ENCODE measurements at regions not wholly inside any gene's neighbourhood (a gene's known extent, or its start where the extent isn't known, plus 50 kb on each side); places are given as distances from the start of the nearest gene placed in this dataset.
"Not testable (repeated sequence)": the region's sequence is repeated elsewhere in the genome, so short reads cannot be mapped to it uniquely, and the experiment has no call there.

DNA sequence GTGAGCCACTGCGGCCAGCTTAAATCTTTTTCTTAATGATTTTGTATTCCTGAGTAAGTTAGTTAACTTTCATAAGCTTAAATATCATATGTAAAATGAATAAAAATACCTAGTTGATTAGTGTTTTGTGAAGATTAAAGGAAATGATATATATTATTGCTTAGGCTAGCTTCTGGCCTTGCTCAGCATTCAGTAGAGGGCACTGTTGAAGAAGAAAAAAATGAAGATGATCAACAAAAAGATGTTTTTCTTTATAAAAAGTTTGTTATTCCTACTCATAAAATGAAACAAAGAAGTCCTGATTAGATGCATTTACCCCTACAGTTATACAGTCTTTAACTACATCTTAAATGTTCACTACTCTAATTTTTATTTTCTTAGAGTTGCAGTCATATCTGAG lies 797.7 kb downstream of the RAPGEF2 start:
- intact Hi-C loops (cut with micrococcal nuclease): no loop called here
- no peaks in the 10 kb centered on the region for H3K4me1 Mint-ChIP-seq (ENCODE audit: low read depth)
- peaks cover 7% of the 10 kb centered on the region for H3K9me3 Mint-ChIP-seq
- no peak overlapping the region for H3K4me3 Mint-ChIP-seq
- DNase-seq (ENCODE audit: low spot score): no peak
- H3K27me3 Mint-ChIP-seq (ENCODE audit: insufficient read depth): no peaks in the 10 kb centered on the region
- no peaks in the 10 kb centered on the region for H3K36me3 Mint-ChIP-seq (ENCODE audit: low read depth)
- H3K27ac Mint-ChIP-seq: no peak overlapping the region

DNA sequence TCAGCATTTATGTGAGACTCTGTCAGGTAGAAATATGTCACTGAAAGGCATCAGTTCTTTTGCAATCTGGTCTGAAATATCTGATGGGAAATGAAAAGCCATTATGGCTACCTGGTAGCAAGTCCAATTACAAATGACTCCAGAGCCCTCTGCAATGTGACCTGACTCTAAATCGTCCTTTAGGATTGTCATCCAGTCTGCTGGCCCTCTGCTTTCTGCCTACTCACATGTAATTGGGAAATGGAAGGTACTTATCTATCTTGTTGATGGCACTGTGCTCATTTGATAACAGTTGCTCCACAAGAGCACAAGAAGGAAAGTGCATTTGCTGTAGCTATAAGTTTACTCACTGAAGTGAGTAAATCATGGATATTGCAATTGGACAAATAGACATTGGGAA lies 799.8 kb downstream of the RAPGEF2 start:
- intact Hi-C loops (cut with micrococcal nuclease): no loop called here
- H3K36me3 Mint-ChIP-seq (ENCODE audit: low read depth): no peaks in the 10 kb centered on the region
- peaks cover 4% of the 10 kb centered on the region for H3K9me3 Mint-ChIP-seq
- H3K4me3 Mint-ChIP-seq: no peak overlapping the region
- DNase-seq (ENCODE audit: low spot score): no peak
- no peaks in the 10 kb centered on the region for H3K27me3 Mint-ChIP-seq (ENCODE audit: insufficient read depth)
- no peak overlapping the region for H3K27ac Mint-ChIP-seq
- no peaks in the 10 kb centered on the region for H3K4me1 Mint-ChIP-seq (ENCODE audit: low read depth)

DNA sequence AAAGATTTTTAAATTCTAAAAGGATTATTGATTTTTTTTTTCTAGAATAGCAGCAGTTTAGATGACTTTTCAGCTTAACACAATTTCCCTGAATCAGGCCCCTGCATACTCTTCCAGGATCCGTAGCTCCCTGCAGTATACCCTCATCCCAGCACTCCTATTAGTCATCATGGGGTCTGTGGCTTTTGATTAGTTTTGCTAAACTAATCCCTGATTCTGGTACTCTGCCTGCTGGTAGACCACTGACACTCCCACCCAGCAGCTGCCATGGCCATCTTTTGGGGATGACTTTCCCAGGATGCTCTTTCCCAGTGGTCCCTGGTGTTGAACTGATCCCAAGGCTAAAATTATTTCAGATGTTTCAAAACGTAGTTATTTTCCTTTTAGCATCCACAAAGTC lies 802.0 kb downstream of the RAPGEF2 start:
- H3K4me1 Mint-ChIP-seq (ENCODE audit: low read depth): no peaks in the 10 kb centered on the region
- H3K4me3 Mint-ChIP-seq: no peak overlapping the region
- intact Hi-C loops (cut with micrococcal nuclease): no loop called here
- no peak for DNase-seq (ENCODE audit: low spot score)
- H3K36me3 Mint-ChIP-seq (ENCODE audit: low read depth): no peaks in the 10 kb centered on the region
- H3K9me3 Mint-ChIP-seq: peaks cover 3% of the 10 kb centered on the region
- no peak overlapping the region for H3K27ac Mint-ChIP-seq
- no peaks in the 10 kb centered on the region for H3K27me3 Mint-ChIP-seq (ENCODE audit: insufficient read depth)

DNA sequence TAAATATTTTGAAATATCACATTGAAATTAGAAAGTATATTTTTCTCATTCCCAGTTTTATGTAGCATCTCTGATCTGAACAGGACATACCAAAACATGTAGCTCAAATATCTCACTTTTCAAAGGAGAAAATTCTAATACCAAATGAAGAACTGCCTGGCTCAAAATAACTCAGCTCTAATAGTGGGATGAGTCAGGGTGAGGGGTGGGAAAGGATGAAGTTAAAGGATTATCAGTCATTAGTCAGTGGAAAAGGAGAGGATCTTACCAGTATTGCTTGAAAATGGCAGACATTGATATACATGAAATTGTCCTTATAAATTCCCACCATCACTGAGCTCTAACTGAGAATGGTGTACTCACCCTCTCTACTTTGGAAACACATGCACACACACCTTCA lies 803.2 kb downstream of the RAPGEF2 start:
- H3K36me3 Mint-ChIP-seq (ENCODE audit: low read depth): no peaks in the 10 kb centered on the region
- no peaks in the 10 kb centered on the region for H3K4me1 Mint-ChIP-seq (ENCODE audit: low read depth)
- DNase-seq (ENCODE audit: low spot score): no peak
- no peak overlapping the region for H3K27ac Mint-ChIP-seq
- intact Hi-C loops (cut with micrococcal nuclease): no loop called here
- no peak overlapping the region for H3K4me3 Mint-ChIP-seq
- peaks cover 3% of the 10 kb centered on the region for H3K9me3 Mint-ChIP-seq
- H3K27me3 Mint-ChIP-seq (ENCODE audit: insufficient read depth): no peaks in the 10 kb centered on the region

DNA sequence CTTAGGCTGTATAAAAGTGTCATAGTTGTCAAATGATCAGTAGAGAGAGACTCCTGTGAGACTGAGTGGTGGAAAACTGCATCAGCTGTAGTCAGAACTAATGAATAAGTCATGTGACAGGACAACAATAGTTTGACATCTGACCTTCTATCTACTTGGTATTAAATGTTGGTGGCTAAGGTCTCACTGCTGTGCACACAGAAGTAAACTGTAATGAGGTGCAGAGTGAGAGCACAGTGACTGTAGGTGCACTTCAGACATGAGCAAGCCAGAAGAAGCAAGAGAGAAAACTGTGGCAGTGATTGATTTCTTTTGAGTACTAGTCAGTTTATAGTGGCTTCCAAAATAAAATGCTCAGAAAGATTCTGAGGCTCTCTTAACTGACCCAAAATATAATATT lies 803.6 kb downstream of the RAPGEF2 start:
- peaks cover 3% of the 10 kb centered on the region for H3K9me3 Mint-ChIP-seq
- no peaks in the 10 kb centered on the region for H3K27me3 Mint-ChIP-seq (ENCODE audit: insufficient read depth)
- no peak overlapping the region for H3K4me3 Mint-ChIP-seq
- H3K4me1 Mint-ChIP-seq (ENCODE audit: low read depth): no peaks in the 10 kb centered on the region
- intact Hi-C loops (cut with micrococcal nuclease): no loop called here
- no peaks in the 10 kb centered on the region for H3K36me3 Mint-ChIP-seq (ENCODE audit: low read depth)
- H3K27ac Mint-ChIP-seq: no peak overlapping the region
- DNase-seq (ENCODE audit: low spot score): no peak

DNA sequence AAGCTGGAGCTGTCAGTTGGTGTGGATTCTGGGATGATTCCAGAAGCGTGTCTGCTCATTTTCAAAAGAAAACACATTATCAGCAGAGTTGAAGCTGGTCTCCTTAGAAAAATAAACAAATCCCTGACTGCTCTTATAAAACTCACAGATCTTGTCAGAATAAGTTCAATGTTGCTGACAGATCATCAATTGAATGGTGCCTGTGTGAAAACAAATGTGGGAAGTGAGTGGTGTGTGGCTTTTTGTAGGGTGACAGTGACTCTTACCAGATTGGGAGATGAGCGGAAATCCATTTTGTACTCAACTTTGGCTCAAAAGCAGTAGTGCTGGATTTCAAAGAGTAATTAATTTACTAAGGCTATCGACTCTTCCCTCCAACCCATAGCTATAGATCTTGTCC lies 807.8 kb downstream of the RAPGEF2 start:
- H3K4me1 Mint-ChIP-seq (ENCODE audit: low read depth): no peaks in the 10 kb centered on the region
- intact Hi-C loops (cut with micrococcal nuclease): no loop called here
- DNase-seq (ENCODE audit: low spot score): no peak
- peaks cover 3% of the 10 kb centered on the region for H3K9me3 Mint-ChIP-seq
- H3K27ac Mint-ChIP-seq: no peak overlapping the region
- no peaks in the 10 kb centered on the region for H3K27me3 Mint-ChIP-seq (ENCODE audit: insufficient read depth)
- H3K4me3 Mint-ChIP-seq: no peak overlapping the region
- H3K36me3 Mint-ChIP-seq (ENCODE audit: low read depth): no peaks in the 10 kb centered on the region

DNA sequence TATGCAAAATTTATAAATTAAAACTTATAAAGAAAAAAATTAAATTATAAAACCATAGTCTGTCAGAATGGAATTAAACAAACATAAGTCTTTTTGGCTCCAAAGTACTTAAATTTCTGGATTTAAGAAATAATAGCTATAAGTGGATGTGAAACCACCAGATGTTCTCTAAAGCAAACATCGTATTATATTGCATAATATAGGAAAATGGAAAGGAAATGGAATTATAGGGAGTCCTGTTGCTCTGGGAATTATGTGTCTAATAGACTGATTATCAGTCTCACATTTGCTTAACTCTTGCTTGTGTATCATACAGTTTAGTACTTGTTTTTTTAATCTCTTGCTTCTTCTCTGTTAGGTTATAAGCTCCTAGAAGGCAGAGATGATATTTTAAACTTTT lies 819.2 kb downstream of the RAPGEF2 start:
- H3K36me3 Mint-ChIP-seq (ENCODE audit: low read depth): no peaks in the 10 kb centered on the region
- H3K9me3 Mint-ChIP-seq: peaks cover 25% of the 10 kb centered on the region
- DNase-seq (ENCODE audit: low spot score): no peak
- no peaks in the 10 kb centered on the region for H3K4me1 Mint-ChIP-seq (ENCODE audit: low read depth)
- H3K27me3 Mint-ChIP-seq (ENCODE audit: insufficient read depth): no peaks in the 10 kb centered on the region
- H3K4me3 Mint-ChIP-seq: no peak overlapping the region
- no peak overlapping the region for H3K27ac Mint-ChIP-seq
- intact Hi-C loops (cut with micrococcal nuclease): no loop called here

DNA sequence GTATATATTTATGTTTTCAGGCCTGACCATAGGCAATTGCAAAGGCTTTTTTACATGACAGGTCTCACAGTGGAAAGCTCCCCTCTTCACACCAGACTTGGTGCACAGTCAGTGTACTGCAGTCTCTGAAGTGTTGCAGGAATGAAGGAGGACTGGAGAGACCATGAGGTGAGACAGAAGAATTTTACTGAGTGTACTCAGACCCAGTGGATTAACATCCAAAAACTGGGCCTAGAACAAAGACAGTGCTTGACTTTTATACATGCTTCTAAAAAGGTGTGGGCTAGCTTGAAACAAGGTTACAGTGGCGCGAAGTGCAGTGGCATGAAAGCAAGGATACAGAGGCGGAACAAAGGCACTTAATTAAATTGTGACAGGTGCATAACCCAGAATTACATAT lies 822.9 kb downstream of the RAPGEF2 start:
- Mint-ChIP-seq H3K9me3 (peaks cover 22% of the 10 kb centered on the region), H3K36me3 (ENCODE audit: low read depth) (no peaks in the 10 kb centered on the region), H3K27ac (no peak overlapping the region), H3K4me3 (no peak overlapping the region), H3K4me1 (ENCODE audit: low read depth) (no peaks in the 10 kb centered on the region), H3K27me3 (ENCODE audit: insufficient read depth) (no peaks in the 10 kb centered on the region)
- no peak for DNase-seq (ENCODE audit: low spot score)
- intact Hi-C loops (cut with micrococcal nuclease): no loop called here

DNA sequence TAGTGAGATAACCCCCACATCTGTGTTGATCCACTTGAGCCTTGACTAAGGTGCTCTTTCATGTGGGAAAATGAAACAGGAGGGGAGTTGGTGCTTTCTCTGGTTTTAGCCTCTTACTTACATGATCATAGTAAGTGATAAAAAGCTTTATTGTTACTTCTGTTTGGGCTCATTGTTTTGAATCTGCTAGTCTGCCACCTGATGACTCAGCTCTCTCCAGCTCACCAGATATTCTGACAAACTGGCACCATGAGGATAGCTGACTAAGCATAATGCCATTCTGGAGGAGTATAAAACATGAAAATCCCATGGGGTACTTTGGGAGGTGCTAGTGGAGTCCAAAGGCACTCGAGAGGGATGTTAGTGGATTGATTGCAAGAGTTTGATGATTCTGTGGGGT lies 824.0 kb downstream of the RAPGEF2 start:
- no peak for DNase-seq (ENCODE audit: low spot score)
- intact Hi-C loops (cut with micrococcal nuclease): no loop called here
- H3K27ac Mint-ChIP-seq: no peak overlapping the region
- H3K36me3 Mint-ChIP-seq (ENCODE audit: low read depth): no peaks in the 10 kb centered on the region
- no peaks in the 10 kb centered on the region for H3K27me3 Mint-ChIP-seq (ENCODE audit: insufficient read depth)
- H3K9me3 Mint-ChIP-seq: peaks cover 22% of the 10 kb centered on the region
- no peak overlapping the region for H3K4me3 Mint-ChIP-seq
- no peaks in the 10 kb centered on the region for H3K4me1 Mint-ChIP-seq (ENCODE audit: low read depth)

DNA sequence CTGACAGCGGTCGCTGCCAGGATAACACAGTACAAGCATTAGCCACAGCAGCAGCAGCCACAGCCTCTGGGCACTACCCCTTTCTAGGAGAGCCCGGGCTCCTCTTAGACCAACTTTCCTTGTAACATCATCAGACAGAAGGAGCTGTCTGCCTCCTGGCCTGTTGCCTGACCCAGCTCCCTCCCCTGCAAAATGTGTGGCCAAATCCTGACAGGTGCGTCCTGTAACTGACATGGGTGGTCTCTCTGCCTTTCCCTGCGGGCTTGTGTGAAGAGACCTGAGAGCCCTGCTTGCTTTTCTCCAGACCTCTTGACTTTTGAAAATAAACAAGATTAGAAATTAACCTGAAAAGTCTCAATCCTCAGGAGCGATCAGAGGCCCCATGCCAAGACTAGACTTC lies 824.9 kb downstream of the RAPGEF2 start:
- no peak overlapping the region for H3K4me3 Mint-ChIP-seq
- no peak overlapping the region for H3K27ac Mint-ChIP-seq
- no peaks in the 10 kb centered on the region for H3K4me1 Mint-ChIP-seq (ENCODE audit: low read depth)
- DNase-seq (ENCODE audit: low spot score): no peak
- intact Hi-C loops (cut with micrococcal nuclease): no loop called here
- no peaks in the 10 kb centered on the region for H3K36me3 Mint-ChIP-seq (ENCODE audit: low read depth)
- no peaks in the 10 kb centered on the region for H3K27me3 Mint-ChIP-seq (ENCODE audit: insufficient read depth)
- H3K9me3 Mint-ChIP-seq: peaks cover 26% of the 10 kb centered on the region

DNA sequence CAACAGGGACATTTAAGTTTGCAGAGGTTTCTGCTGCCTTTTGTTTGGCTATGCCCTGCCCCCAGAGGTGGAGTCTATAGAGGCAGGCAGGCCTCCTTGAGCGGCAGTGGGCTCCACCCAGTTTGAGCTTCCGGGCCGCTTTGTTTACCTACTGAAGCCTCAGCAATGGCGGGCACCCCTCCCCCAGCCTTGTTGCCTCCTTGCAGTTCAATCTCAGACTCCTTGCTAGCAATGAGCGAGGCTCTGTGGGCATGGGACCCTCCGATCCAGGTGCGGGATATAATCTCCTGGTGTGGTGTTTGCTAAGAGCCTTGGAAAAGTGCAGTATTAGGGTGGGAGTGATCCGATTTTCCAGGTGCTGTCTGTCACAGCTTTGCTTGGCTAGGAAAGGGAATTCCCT lies 831.7 kb downstream of the RAPGEF2 start:
- H3K4me1 Mint-ChIP-seq (ENCODE audit: low read depth); intact Hi-C loops (cut with micrococcal nuclease); H3K4me3 Mint-ChIP-seq: not testable (repeated sequence)

DNA sequence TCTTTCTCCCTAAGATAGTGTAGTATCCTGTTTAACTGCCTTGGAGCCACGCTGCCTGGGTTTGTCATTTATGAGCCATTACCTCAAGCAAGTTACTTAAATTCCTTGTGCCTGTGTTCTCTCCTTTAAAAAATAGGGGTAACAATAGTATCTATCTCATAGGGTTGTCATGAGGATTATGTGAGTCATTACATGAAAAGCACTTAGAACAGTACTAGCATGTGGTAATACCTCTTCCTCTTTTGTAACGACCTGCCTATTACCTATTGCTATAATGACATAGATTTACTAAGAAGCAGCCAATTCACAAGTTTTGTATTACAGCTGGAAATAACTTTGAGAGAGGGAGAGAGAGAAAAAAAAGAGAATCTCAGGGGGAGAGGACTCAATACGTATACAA lies 834.7 kb downstream of the RAPGEF2 start:
- Mint-ChIP-seq H3K9me3 (peaks cover 5% of the 10 kb centered on the region), H3K4me1 (ENCODE audit: low read depth) (no peaks in the 10 kb centered on the region), H3K4me3 (no peak overlapping the region), H3K36me3 (ENCODE audit: low read depth) (no peaks in the 10 kb centered on the region), H3K27ac (no peak overlapping the region), H3K27me3 (ENCODE audit: insufficient read depth) (no peaks in the 10 kb centered on the region)
- no peak for DNase-seq (ENCODE audit: low spot score)
- intact Hi-C loops (cut with micrococcal nuclease): no loop called here

More for the DNA sequence above, 831.7 kb downstream of the RAPGEF2 start:
- H3K27me3 Mint-ChIP-seq (ENCODE audit: insufficient read depth); H3K27ac Mint-ChIP-seq; H3K36me3 Mint-ChIP-seq (ENCODE audit: low read depth); DNase-seq (ENCODE audit: low spot score); H3K9me3 Mint-ChIP-seq: not testable (repeated sequence)

DNA sequence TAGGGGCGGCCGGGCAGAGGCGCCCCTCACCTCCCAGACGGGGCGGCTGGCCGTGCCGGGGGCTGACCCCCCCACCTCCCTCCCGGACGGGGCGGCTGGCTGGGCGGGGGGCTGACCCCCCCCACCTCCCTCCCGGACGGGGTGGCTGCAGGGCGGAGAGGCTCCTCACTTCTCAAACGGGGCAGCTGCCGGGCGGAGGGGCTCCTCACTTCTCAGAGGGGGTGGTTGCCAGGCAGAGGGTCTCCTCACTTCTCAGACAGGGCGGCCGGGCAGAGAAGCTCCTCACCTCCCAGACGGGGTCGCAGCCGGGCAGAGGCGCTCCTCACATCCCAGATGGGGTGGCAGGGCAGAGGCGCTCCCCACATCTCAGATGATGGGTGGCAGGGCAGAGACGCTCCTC lies 836.8 kb downstream of the RAPGEF2 start:
- H3K9me3 Mint-ChIP-seq; DNase-seq (ENCODE audit: low spot score); H3K27me3 Mint-ChIP-seq (ENCODE audit: insufficient read depth); H3K36me3 Mint-ChIP-seq (ENCODE audit: low read depth); H3K4me3 Mint-ChIP-seq; intact Hi-C loops (cut with micrococcal nuclease); H3K4me1 Mint-ChIP-seq (ENCODE audit: low read depth); H3K27ac Mint-ChIP-seq: not testable (repeated sequence)

DNA sequence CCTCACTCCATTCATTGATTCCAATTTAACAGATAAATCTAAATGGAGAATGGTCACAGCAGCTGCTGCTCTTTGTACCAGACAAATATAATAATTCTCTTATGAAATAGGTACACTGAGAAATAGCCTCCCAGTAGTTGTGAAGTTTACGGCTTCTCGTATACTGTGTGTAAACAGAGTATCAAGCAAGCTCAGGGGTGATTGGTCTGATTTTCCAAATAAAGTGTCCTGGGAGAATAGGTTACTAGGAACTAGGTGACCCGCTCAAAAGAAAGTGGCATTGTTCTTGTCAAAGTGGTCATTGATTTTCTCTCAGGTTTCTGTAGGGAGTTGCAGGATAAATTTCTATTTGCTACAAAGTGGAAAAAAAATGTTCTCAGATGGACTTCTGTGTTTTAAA lies 838.2 kb downstream of the RAPGEF2 start:
- no peaks in the 10 kb centered on the region for H3K9me3 Mint-ChIP-seq

More for the DNA sequence above, 838.2 kb downstream of the RAPGEF2 start:
- intact Hi-C loops (cut with micrococcal nuclease): no loop called here
- no peak for DNase-seq (ENCODE audit: low spot score)
- Mint-ChIP-seq H3K27ac (no peak overlapping the region), H3K36me3 (ENCODE audit: low read depth) (no peaks in the 10 kb centered on the region), H3K27me3 (ENCODE audit: insufficient read depth) (no peaks in the 10 kb centered on the region), H3K4me3 (no peak overlapping the region), H3K4me1 (ENCODE audit: low read depth) (no peaks in the 10 kb centered on the region)

All from activated T-helper 1 cell treated with anti-CD3 and anti-CD28 coated beads, Interleukin-12 subunit alpha, Interleukin-12 subunit beta, Interleukin-2, Interleukin-4 antibody, amounts not matched to agents 30 ng/mL and 10 ng/mL and 1 ng/mL, durations not matched to agents 14 hours and 24 hours and 36 hours (primary cell).